Natural killer cell (primary cell): ENCODE measurements at regions not wholly inside any gene's neighbourhood (a gene's known extent, or its start where the extent isn't known, plus 50 kb on each side); places are given as distances from the start of the nearest gene placed in this dataset.

Experiments
- ATAC-seq, 3 donors: fragments of 150-1000 bp in 2 of 3; fragments of 200-7000 bp in 1 of 3; cut with Tn5 transposase; 1 replicate in 1 of 3; 2 replicates in 2 of 3; pipeline ENCODE4 v1.10.0; 2021; ENCODE audit warnings: mild to moderate bottlenecking in 2 of 3, moderate library complexity in 2 of 3
- DNase-seq, 2 donors: peaks; one replicate each; pipeline versions ENCODE4 v3.0.0 to v3.0.0-alpha.2; 2013 to 2021; ENCODE audit warnings: mixed read lengths in 1 of 2
- H3K27ac ChIP-seq: one replicate; pipeline ENCODE4 v1.5.1; 2013; ENCODE audit warnings: mild to moderate bottlenecking, low read length
- H3K27me3 ChIP-seq: one replicate; pipeline ENCODE4 v1.6.1; 2013; ENCODE audit warnings: low read length; ENCODE audit not compliant: control insufficient read depth, insufficient read depth
- H3K36me3 ChIP-seq: one replicate; pipeline ENCODE4 v1.6.1; 2013; ENCODE audit warnings: low read length; ENCODE audit not compliant: control insufficient read depth, insufficient read depth
- H3K4me1 ChIP-seq: one replicate; pipeline ENCODE4 v1.6.1; 2013; ENCODE audit warnings: low read length; ENCODE audit not compliant: control insufficient read depth, insufficient read depth
- H3K4me3 ChIP-seq: one replicate; pipeline ENCODE4 v1.5.1; 2013; ENCODE audit warnings: low read length
- H3K9me3 ChIP-seq: one replicate; pipeline ENCODE4 v1.6.1; 2013; ENCODE audit warnings: low read length; ENCODE audit not compliant: control insufficient read depth, insufficient read depth
- H3K27ac Mint-ChIP-seq, 2 donors: one replicate each; pipeline ENCODE4 v1.8.0; 2022; ENCODE audit warnings: mild to moderate bottlenecking in 2 of 2, mixed read lengths in 2 of 2, moderate library complexity in 1 of 2
- H3K27me3 Mint-ChIP-seq, 2 donors: one replicate each; pipeline ENCODE4 v1.8.0; 2022; ENCODE audit warnings: low read depth in 2 of 2, mixed read lengths in 2 of 2
- H3K36me3 Mint-ChIP-seq: one replicate; pipeline ENCODE4 v1.8.0; 2022; ENCODE audit warnings: mixed read lengths
- H3K4me1 Mint-ChIP-seq, 2 donors: one replicate each; pipeline ENCODE4 v1.8.0; 2022; ENCODE audit warnings: mixed read lengths in 2 of 2
- H3K4me3 Mint-ChIP-seq: one replicate; pipeline ENCODE4 v1.8.0; 2022; ENCODE audit warnings: mild to moderate bottlenecking, moderate library complexity, mixed read lengths
- H3K9me3 Mint-ChIP-seq, 2 donors: one replicate each; pipeline ENCODE4 v1.8.0; 2022; ENCODE audit warnings: mixed read lengths in 2 of 2
- WGBS: methylation state at CpG from one replicate; pipeline ENCODE4 v1.1.7; 2013; ENCODE audit warnings: missing lambda C conversion rate; ENCODE audit not compliant: insufficient coverage; 5-methylcytosine and 5-hydroxymethylcytosine counted together
- intact Hi-C: fragments of 100-400 bp; cut with micrococcal nuclease; formaldehyde crosslinking; loops from one replicate; pipeline ENCODE4 v1.14.2; 2022
- TF ChIP-seq, protein P1 (sequence below): fragments of 200-600 bp; IDR thresholded peaks from one replicate; pipeline ENCODE4 v1.8.0; 2022; ENCODE audit warnings: antibody characterized with exemption

DNA sequence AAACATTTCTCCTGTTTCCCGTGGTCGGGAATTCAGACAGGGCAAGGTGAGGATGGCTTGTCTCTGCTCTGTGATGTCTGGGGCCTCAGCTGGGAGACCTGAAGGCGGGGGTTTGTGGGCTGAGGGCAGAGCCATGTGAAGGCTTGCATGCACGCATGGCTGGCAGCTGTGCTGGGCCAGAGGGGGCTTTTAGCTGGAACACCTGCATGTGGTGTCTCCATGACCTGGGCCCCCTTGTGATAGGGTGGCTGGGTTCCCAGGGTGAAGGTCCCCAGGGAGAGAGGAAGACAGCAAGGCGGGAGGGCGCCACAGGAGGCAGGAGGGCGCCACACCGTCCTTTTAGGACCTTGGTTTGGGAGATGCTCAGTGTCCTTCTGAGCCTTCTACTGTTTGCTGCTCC lies 101.6 kb upstream of the PRR23E start:
- WGBS = 76% methylated on average over 8 of the region's 8 CpGs
- Histone ChIP-seq H3K27me3 (no peaks in the 10 kb centered on the region), H3K27ac (no peak overlapping the region), H3K9me3 (no peaks in the 10 kb centered on the region), H3K4me1 (no peaks in the 10 kb centered on the region), H3K36me3 (no peaks in the 10 kb centered on the region), H3K4me3 (no peak overlapping the region)
- DNase-seq = no peak
- Mint-ChIP-seq H3K9me3 (no peaks in the 10 kb centered on the region), H3K4me1 (no peaks in the 10 kb centered on the region), H3K27me3 (peaks cover 0 to 2% of the 10 kb centered on the region in 2 donors), H3K27ac (no peak overlapping the region), H3K4me3 (no peak overlapping the region), H3K36me3 (no peaks in the 10 kb centered on the region)
- TF ChIP-seq, protein P1, sequence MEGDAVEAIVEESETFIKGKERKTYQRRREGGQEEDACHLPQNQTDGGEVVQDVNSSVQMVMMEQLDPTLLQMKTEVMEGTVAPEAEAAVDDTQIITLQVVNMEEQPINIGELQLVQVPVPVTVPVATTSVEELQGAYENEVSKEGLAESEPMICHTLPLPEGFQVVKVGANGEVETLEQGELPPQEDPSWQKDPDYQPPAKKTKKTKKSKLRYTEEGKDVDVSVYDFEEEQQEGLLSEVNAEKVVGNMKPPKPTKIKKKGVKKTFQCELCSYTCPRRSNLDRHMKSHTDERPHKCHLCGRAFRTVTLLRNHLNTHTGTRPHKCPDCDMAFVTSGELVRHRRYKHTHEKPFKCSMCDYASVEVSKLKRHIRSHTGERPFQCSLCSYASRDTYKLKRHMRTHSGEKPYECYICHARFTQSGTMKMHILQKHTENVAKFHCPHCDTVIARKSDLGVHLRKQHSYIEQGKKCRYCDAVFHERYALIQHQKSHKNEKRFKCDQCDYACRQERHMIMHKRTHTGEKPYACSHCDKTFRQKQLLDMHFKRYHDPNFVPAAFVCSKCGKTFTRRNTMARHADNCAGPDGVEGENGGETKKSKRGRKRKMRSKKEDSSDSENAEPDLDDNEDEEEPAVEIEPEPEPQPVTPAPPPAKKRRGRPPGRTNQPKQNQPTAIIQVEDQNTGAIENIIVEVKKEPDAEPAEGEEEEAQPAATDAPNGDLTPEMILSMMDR = no peak
- intact Hi-C loops = no loop called here
- ATAC-seq = no peak

DNA sequence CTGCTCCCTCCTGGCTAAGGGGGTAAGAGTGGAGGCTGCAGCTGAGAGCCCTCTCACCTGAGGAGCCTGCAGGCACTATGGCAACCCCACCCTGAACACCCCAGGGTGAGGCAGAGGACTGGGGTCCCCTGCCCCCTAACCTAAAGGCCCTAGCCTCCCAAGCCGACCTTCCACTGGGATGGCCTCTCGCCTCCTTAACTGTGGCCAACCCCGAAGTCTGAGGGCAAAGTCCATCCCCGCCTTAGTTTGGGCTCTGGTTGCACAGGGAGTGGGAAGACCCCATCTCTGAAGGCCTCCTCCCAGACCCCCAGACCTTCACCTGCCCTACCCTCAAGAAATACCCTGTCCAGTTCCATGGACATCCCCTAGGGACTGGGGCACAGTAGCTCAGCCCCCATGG lies 100.6 kb upstream of the PRR23E start:
- no peak for DNase-seq
- Mint-ChIP-seq H3K4me3 (no peak overlapping the region), H3K4me1 (no peaks in the 10 kb centered on the region), H3K9me3 (no peaks in the 10 kb centered on the region), H3K36me3 (no peaks in the 10 kb centered on the region), H3K27ac (no peak overlapping the region), H3K27me3 (peaks cover 0 to 2% of the 10 kb centered on the region in 2 donors)
- WGBS = 97% methylated on average over 4 of the region's 4 CpGs
- no peak overlapping the region for H3K4me3 ChIP-seq
- ATAC-seq = no peak
- TF ChIP-seq, protein P1 = no peak
- no peaks in the 10 kb centered on the region for H3K36me3 ChIP-seq
- no peaks in the 10 kb centered on the region for H3K4me1 ChIP-seq
- H3K27me3 ChIP-seq = no peaks in the 10 kb centered on the region
- intact Hi-C loops = no loop called here
- no peak overlapping the region for H3K27ac ChIP-seq
- H3K9me3 ChIP-seq = no peaks in the 10 kb centered on the region

DNA sequence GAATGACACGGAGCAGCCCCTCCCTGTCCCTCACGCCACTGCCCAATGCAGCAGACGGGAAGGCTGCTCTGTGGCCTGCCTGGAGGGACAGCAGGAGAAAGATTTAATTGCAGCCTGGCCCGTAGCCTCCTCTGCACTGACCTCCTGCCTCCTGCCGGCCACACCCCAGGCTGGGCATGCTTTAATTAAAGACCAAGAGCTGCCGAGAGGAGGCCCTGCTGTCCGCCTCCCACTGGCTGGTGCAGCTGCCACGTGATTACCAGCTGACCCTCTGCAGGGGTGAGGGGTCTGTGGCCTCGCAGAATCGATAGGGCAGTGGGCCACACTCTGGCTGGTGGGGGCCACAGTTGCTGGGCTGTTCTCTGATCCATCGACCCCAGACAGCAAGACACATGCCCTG lies 100.2 kb upstream of the PRR23E start:
- Histone ChIP-seq H3K9me3 (no peaks in the 10 kb centered on the region), H3K27ac (no peak overlapping the region), H3K36me3 (no peaks in the 10 kb centered on the region), H3K27me3 (no peaks in the 10 kb centered on the region), H3K4me1 (no peaks in the 10 kb centered on the region), H3K4me3 (no peak overlapping the region)
- intact Hi-C loops = no loop called here
- H3K9me3 Mint-ChIP-seq = no peaks in the 10 kb centered on the region
- no peak overlapping the region for H3K27ac Mint-ChIP-seq
- TF ChIP-seq, protein P1 = no peak
- ATAC-seq (no peak), DNase-seq (no peak)
- WGBS = 65% methylated on average over 11 of the region's 11 CpGs
- H3K4me1 Mint-ChIP-seq = no peaks in the 10 kb centered on the region
- H3K27me3 Mint-ChIP-seq = peaks cover 0 to 2% of the 10 kb centered on the region in 2 donors
- no peaks in the 10 kb centered on the region for H3K36me3 Mint-ChIP-seq
- no peak overlapping the region for H3K4me3 Mint-ChIP-seq

DNA sequence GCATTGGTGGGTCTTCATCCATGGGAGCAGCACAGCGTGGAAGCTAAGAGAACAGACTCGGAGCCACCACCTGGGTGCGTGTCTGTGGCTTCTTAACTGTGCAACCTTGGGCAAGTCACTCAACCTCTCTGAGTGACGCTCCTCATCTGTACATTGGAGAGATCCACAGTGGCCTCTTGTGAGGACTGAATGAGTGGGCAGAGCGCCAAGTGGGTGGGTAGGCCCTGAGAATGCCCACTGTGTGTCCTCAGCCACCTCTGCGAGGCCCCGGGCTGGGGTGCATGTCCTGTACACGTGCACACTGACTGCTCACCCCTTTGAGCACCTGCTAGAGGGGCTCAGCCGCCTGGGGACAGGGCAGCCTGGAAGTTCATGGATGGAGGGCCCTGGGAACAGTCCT lies 99.6 kb upstream of the PRR23E start:
- H3K27ac Mint-ChIP-seq = no peak overlapping the region

More for the DNA sequence above, 99.6 kb upstream of the PRR23E start:
- Mint-ChIP-seq H3K9me3 (no peaks in the 10 kb centered on the region), H3K27me3 (peaks cover 0 to 2% of the 10 kb centered on the region in 2 donors), H3K4me3 (no peak overlapping the region), H3K36me3 (no peaks in the 10 kb centered on the region), H3K4me1 (no peaks in the 10 kb centered on the region)
- no peaks in the 10 kb centered on the region for H3K27me3 ChIP-seq
- no peak for DNase-seq
- H3K4me1 ChIP-seq = no peaks in the 10 kb centered on the region
- WGBS = 84% methylated on average over 9 of the region's 9 CpGs
- no peak overlapping the region for H3K27ac ChIP-seq
- no peak for ATAC-seq
- intact Hi-C loops = no loop called here
- TF ChIP-seq, protein P1 = no peak
- H3K9me3 ChIP-seq = no peaks in the 10 kb centered on the region
- no peak overlapping the region for H3K4me3 ChIP-seq
- no peaks in the 10 kb centered on the region for H3K36me3 ChIP-seq
